ENCODE measurements at regions not wholly inside any gene's neighbourhood (a gene's known extent, or its start where the extent isn't known, plus 50 kb on each side); places are given as distances from the start of the nearest gene placed in this dataset.
A peak's percentile ranks its signal among the peaks of the same experiment; 100 is the strongest.

GRCh38 chr5:105963696-105964255 lies 1707.0 kb downstream of the EFNA5 start:
- no peak for DNase-seq

DNA sequence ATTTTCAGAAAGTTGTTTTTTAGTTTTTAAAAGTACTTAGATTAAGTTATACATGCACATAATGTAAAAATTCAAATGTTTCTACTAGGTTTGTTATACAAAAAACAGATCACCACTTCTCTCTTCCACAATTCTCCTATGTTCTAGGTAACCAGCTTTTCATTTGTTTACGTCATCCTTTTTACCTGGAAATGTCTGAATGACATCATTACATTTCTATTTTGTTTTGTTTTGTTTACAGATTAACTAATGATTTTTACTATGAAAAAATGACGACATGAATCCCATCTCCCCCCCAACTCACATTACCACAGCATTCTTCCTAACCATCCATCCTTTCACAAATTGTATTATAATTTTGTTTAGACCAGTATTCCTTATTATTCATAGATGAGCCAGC lies 1709.2 kb downstream of the EFNA5 start:
- DNase-seq, result no peak

GRCh38 chr5:105956456-105957196 lies 1714.1 kb downstream of the EFNA5 start:
- DNase-seq, result peak; percentile 54

GRCh38 chr5:105954341-105954740 lies 1716.4 kb downstream of the EFNA5 start:
- no peak for DNase-seq

DNA sequence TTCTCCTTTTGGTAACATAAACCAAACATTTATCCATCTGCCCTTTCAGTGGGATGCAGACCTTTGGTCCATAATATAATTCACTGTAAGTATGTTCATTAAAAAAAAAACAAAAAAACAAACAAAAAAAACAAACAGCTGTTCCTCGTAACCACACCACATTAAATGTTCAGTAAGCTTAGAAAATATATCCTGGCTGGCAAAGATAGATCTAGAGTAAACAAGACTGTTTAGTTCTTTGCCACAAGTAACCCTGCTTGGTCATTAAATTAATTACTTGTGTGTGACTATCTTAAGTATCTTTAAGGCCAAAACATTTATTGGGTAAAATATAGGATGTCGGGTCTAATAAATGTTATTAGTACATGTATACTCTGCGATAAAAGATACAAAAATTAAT lies 1717.1 kb downstream of the EFNA5 start:
- DNase-seq, result no peak

- DNase-seq, result peak; percentile 39
These were observed 1717.9 kb downstream of the EFNA5 start for GRCh38 chr5:105952875-105953274.

GRCh38 chr5:105947461-105947860 lies 1723.3 kb downstream of the EFNA5 start:
- DNase-seq, result peak; percentile 10

GRCh38 chr5:105945203-105945972 lies 1725.3 kb downstream of the EFNA5 start:
- DNase-seq, result no peak

DNA sequence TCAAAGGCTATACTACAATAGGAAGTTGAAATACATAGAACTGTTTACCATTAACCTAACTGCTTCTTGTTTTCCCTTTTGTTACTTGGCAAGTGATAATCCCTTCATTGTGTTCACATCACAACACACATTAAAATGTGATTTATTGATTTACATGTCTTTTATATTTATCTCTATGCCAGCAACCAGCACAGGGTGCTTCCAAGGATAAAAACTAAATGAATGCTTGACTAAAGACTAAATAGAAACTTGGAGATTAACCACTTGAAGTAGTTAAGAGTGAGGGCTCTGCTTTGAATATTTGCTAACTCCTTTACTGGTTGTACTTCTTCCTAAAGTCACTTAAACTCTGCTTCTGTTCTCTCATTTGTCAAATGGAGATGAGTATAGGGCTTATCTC lies 1730.6 kb downstream of the EFNA5 start:
- no peak for DNase-seq

DNA sequence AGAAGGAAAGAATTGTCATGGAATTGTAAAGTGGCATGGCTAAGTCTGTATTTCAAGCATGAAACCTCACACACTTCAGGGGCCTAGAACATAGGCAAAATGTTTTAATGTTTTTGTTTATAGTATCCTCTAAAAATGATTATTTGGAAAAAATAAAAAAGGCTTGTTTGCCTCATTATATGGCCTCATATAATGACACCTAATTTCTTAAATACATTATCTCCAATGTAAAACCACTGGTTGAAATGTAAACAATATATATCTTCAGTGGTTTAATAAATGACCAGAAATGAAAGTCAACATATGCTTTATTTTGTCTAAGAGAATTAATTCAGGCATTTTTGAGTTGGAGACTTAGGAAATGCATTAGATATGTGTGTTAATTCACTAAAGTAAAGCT lies 1736.6 kb downstream of the EFNA5 start:
- no peak for DNase-seq

- peak; percentile 91 for DNase-seq
These were observed 1738.8 kb downstream of the EFNA5 start for GRCh38 chr5:105931881-105932421.

- no peak for DNase-seq
These were observed 1740.9 kb downstream of the EFNA5 start for GRCh38 chr5:105929858-105930257.

DNA sequence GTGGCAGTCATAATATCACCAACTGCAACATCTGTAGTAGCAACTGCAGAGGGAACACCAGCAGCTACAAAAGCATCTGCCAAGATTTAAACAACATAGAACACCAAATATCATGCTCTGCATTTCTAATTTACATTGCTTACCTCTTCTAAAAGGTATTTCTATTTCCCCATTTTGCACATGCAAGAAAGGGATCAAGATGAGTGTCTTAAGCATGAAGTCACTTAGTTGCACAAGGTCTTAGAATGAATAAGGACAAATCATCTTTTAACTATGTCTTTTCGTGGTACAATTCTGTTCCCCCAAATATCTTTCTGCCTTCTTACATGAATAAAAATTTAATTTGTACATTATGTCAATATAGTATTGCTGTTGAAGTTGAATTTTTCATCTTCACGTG lies 1746.4 kb downstream of the EFNA5 start:
- DNase-seq, result peak; percentile 88

DNA sequence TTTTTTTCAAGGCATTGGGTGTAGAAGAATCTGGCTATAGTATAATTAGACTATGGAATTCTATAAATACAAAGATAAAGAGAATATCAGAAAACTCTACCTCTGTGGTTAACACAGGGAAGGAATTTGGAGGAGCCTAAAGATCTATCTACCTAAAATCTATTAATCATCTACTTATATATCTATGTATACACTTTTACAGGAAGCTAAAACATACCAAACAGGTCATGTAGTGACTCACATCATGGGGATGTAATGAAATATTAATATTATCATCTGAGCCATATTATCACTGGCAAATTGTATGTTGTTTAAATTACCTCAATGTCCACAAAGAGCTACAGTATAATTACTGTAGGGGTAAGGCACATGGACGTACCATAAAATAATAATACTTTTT lies 1748.2 kb downstream of the EFNA5 start:
- no peak for DNase-seq

GRCh38 chr5:105922080-105922479 lies 1748.7 kb downstream of the EFNA5 start:
- no peak for DNase-seq

GRCh38 chr5:105917189-105917588 lies 1753.5 kb downstream of the EFNA5 start:
- peak; percentile 19 for DNase-seq

- no peak for DNase-seq
These were observed 1763.7 kb downstream of the EFNA5 start for GRCh38 chr5:105907016-105907415.

- DNase-seq, result peak; percentile 38
These were observed 1765.3 kb downstream of the EFNA5 start for GRCh38 chr5:105905392-105905791.

- peak; percentile 34 for DNase-seq
These were observed 1767.7 kb downstream of the EFNA5 start for GRCh38 chr5:105903069-105903468.

GRCh38 chr5:105899726-105900125 lies 1771.0 kb downstream of the EFNA5 start:
- no peak for DNase-seq

DNA sequence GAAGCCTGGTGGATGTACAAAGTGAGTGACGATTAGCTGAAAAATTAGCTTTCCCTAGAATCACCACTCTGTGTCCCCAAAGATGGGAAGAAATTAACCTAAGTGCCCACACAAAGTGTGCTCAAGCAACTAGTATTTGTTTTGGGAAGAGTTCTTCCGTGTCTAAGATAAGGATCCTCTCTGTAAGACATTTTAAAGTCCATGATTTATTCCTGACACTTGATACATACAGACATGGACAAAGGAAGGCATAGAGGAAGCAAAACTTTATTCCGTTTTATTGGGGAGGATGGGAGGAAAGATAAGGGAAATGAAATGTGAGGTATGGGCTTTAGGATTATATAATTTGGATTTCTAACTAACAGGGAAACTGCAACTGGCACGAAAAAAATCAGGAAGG lies 1772.6 kb downstream of the EFNA5 start:
- no peak for DNase-seq

DNA sequence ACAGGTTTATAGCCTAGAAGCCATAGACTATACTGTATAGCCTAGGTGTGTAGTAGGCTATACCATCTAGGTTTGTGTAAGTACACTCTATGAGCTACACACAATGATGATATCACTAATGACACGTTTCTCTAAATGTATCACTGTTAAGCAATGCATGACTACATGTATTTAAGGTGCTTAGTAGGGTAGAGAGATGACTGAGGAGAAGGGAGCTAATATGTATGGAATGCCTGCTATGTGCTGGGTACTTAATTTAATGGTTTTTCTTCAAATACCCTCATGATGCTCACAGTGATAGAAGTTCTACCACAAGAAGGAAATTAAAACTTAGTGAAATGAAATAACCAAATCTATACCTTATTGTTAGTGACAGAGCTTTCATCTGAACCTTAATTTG lies 1785.5 kb downstream of the EFNA5 start:
- peak; percentile 55 for DNase-seq

- DNase-seq, result no peak
These were observed 1787.7 kb downstream of the EFNA5 start for GRCh38 chr5:105882956-105883481.
